Inferior parietal cortex (tissue), 1 donor: ENCODE measurements at regions not wholly inside any gene's neighbourhood (a gene's known extent, or its start where the extent isn't known, plus 50 kb on each side); places are given as distances from the start of the nearest gene placed in this dataset.
"Not testable (repeated sequence)": the region's sequence is repeated elsewhere in the genome, so short reads cannot be mapped to it uniquely, and the experiment has no call there.

Experiments used
- DNase-seq: peaks from one replicate; pipeline ENCODE4 v3.0.0-alpha.2; 2016; ENCODE audit errors: extremely low spot score

DNA sequence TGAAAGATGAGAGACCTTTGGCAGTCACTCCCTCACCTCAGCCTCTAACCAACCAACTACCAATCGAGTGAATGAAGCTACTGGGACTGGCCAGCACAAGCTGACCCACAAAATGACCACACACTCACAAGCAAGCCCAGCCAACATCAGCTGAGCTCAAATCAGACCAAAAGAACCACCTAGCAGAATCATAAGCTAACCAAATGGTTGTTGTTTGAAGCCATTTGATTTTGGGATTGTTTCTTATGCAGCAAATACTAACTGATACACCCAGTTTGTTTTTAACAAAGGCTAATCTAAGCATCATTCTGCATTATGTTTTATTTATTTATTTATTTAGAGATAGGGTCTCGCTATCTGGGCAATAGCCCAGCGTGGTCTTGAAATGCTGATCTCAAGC is 310.4 kb downstream of the SETD4 start:
- no peak for DNase-seq

GRCh38 chr21:35748678-35749314 is 311.5 kb downstream of the SETD4 start:
- DNase-seq: no peak

- DNase-seq: no peak
Measured at GRCh38 chr21:35743571-35743970, 316.8 kb downstream of the SETD4 start.

DNA sequence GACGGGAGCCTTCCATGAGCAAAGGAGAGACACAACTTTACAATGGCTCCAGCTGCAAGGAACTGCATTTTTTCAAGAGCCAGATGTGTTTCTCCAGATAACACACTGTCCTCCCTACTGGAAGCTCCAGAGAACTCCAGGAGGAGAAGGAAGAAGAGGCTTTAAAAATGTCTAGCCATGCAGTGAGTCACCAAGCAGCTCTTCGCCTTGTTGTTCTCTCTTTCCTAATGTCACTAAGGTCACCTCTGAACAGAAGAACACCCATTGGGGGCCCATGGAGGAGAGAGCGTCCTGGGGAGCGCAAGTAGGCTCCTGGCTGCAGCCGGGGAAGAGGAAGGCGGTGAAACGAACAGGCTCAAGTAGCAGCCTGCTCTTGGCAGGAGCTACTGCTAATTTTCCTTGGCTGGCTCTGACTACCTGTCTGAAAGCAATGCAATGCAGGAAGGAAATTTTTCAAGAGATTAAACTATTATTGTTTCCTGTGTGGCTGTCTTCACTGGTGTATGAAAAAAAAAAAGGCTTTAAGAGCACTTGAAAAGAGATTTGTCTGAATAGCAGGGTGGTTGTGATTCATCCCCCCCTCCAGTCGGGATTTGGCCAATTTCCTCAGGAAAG is 321.9 kb downstream of the SETD4 start:
- DNase-seq: no peak

GRCh38 chr21:35737899-35738346 is 322.4 kb downstream of the SETD4 start:
- no peak for DNase-seq

GRCh38 chr21:35737449-35737848 is 322.9 kb downstream of the SETD4 start:
- DNase-seq: no peak

DNA sequence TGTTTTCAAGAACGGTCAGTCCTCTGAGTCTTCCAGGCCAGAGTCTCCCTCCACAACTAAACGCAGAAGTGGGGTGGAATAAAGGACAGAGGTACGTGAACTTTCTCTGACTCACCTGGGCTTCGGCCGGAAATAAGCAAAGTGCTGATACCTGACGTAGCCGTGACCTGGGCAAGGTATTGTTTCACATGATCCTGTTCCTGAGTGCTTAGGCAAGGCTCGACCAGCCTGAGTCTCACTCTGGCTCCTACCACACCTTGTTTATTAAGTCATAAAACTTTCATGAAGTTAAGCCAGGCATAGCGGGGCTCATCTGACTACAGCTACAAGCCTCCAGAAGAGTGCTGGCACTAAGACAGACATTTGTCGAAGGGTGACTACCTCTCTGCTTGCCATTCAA is 327.5 kb downstream of the SETD4 start:
- no peak for DNase-seq

DNA sequence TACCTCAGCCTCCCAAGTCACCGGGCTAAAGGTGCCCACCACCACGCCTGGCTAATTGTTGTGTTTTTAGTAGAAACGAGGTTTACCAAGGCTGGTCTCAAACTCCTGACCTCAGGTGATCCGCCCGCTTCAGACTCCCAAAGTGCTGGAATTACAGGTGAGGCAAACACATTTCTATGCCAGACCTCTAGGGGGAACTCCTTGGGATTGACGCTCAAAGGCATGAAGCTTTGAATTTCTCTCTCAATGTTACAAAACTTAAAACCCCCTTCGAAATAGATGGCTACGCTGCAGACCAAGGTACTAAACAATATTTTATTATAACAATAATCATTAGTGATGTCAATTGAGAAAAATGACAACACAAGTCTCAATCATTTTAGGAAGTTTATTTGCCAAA is 330.0 kb downstream of the SETD4 start:
- DNase-seq: no peak

DNA sequence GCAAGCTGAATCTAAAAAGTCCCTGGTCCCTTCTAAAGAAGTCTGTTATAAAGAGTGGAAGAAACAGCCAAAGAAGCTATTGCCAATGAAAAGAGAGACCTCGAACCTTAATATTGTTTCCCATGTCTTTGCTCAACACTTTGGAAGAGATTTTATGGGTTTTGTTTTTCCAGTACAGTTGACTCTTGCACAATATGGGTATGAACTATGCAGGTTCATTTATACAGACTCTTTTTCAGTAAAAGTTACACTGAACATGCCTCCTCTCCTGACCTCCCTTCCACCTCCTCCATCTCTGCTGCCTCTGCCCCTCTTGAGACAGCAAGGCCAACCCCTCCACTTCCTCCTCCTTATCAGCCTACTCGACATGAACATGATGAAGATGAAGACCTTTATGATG is 332.5 kb downstream of the SETD4 start:
- DNase-seq: no peak

- DNase-seq: no peak
Measured at GRCh38 chr21:35724156-35724555, 336.2 kb downstream of the SETD4 start.

DNA sequence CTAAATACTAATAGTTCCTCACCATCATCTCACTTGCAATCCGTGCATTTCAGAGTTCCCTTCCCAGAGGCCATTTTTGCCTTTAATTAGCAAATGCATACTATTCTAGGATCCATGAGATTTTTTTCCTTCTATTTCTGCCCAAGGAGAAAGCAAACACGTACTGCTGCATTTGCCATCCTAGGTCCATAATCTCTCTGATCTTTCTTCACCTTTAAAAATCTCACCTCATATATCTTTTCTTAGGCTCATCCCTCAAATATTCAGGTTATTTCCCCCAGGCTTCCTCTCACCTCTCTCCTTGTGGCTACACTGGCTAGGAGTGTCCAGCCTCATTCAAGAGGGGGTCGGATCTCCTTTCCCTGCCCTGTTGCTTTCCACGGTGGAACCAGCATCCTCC is 338.6 kb downstream of the SETD4 start:
- DNase-seq: no peak

DNA sequence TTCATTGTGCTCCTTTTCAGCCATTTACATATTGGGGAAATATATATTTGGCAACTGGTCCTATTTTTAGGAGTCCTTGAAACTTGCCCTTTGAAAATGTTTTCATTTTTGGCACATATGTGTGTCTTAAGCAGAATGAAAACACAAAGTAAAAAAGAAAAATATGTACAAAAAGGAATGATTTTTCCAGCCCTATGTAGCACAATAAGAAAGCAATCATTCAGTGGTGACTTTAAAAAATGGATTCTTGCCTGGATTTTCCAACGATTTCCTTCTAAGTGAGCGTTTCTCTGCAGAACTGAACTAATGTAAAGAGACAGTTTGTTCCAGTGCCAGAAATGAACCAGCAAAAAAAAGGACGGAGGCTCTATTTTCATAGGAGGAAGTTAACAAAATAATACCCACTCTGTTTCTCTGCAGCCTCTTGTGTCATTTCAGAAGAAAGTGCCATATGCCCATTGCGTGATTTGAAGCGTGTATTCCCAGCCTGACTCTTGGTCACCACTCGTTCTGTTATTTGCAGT is 340.1 kb downstream of the SETD4 start:
- peak; percentile 47 for DNase-seq

GRCh38 chr21:35719080-35719479 is 341.2 kb downstream of the SETD4 start:
- no peak for DNase-seq

GRCh38 chr21:35716876-35717565 is 343.3 kb downstream of the SETD4 start:
- no peak for DNase-seq

GRCh38 chr21:35713914-35714313 is 346.4 kb downstream of the SETD4 start:
- no peak for DNase-seq

- no peak for DNase-seq
Measured at GRCh38 chr21:35711661-35712060, 348.7 kb downstream of the SETD4 start.

GRCh38 chr21:35711213-35711612 is 349.1 kb downstream of the SETD4 start:
- DNase-seq: no peak

DNA sequence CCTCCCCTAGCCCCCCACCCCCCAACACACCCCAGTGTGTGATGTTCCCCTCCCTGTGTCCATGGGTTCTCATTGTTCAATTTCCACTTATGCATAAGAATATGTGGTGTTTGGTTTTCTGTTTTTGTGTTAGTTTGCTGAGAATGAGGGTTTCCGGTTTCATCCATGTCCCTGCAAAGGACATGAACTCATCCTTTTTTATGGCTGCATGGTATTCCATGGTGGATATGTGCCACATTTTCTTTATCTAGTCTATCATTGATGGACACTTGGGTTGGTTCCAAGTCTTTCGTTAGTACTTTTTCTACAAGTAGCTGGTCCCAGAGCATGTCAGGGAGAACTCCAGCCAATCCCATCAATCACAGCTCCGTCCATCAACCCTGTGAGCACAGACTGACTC is 350.3 kb downstream of the SETD4 start:
- not testable (repeated sequence) for DNase-seq

GRCh38 chr21:35705888-35706287 is 354.4 kb downstream of the SETD4 start:
- no peak for DNase-seq

DNA sequence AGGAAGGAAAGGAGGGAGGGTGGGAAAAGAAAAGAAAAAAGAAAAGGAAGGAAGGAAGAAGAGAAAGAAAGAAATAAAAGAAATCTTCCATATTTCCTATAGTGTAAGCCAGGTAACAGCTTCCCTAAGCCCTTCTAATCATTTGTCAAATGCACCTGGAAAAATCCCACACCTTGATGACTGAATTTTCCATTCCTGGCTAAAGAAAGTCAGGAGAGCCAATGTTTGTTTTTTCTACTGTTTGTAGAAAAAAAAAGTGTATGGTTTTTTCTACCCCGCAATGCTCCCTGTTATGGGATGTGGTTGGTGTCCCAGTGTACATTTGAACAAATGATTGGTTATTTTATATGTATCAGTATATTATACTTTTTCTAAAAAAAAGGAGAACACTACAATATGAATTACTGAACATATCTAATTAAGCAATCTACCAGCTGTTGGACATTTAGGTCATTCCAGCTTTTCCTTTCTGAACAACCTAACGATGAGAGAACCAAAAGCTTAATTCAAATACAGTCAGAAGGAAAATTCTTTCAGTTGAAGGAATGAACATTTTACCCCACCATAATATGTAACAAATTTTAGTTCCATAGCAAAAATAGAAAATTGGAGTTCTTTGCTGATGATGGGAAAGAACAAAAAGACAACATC is 355.0 kb downstream of the SETD4 start:
- DNase-seq: no peak

DNA sequence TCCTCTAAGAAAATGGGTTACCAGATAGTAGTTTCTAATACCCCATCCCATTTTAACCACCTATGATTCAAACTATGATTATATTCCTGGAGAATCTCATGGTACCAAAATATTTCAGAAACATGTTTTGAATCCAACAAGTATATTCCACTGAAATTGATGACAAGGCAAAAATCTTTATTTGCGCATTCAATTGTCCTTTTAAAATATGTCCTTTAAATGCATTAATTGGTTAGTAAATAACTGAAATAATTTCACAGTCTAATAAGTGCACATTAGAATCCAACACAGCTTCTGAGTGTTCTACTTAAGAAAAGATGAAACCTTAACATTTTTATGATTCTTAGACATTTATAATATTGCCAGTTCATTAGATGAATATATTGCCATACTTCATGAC is 356.6 kb downstream of the SETD4 start:
- DNase-seq: no peak

DNA sequence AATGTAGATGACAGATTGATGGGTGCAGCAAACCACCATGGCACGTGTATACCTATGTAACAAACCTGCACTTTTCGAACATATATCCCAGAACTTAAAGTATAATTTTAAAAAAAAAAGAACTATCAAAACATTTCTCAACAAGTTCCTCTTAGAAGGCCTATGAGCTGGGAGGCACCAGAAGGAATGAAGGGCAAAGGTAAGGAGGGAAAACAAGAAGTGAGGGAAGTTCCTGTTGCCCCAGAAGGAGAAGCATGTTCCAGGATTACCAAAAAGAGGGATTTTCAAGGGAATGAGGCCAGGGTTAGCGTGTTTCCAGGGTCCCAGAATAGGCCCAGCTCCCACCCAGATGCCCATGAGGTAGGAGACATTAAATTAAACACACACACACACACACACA is 361.0 kb downstream of the SETD4 start:
- DNase-seq: no peak
